Endometrium (tissue), 2 donors: ENCODE measurements at regions not wholly inside any gene's neighbourhood (a gene's known extent, or its start where the extent isn't known, plus 50 kb on each side); places are given as distances from the start of the nearest gene placed in this dataset.
A peak's percentile ranks its signal among the peaks of the same experiment; 100 is the strongest.
"Not testable (repeated sequence)": the region's sequence is repeated elsewhere in the genome, so short reads cannot be mapped to it uniquely, and the experiment has no call there.

Experiments
- FAIRE-seq: peaks from 2 replicates; lab custom pipeline; 2012; peaks lifted over from hg19 to GRCh38; lab: Jason Lieb, UNC
- donor health status: control.
- donor health status: control.

DNA sequence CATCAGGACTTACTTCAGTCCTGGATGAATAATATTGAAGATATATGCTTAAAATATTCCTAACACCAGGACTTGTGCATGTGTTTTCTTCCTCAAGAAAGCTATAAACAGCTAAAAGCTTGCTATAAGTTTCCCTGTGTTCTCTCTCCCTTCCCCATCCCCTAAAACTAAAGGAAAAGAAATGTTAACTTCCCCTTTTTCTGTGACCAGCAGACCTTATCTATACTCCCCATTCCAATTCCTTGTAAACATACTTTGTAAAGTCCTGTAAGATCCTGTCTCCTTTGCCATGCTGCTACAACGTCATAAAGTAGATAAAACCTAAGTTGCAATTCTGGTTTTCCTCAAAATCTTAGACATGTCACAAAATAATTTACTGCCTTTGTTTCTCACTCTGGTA is 517.8 kb upstream of the CDH10 start:
- FAIRE-seq = not testable (repeated sequence)

DNA sequence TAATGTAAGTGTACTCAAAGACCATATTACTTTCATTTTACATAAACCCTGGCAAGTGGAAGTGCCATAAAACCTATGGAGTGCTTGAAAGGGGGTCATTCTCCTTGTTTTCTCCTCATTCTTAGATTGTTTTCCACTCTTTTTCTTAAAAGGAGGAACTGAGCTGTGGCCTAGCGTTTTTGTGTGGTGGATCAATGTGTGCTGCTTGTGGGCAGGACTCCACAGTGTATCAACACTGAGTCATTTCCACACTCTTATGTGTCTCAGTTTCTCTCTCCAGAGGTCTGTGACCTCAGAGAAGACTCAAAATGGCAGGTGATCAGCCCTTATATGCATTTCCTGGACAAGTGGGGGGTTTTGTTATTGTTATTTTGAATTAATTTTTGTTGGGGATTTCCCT is 516.1 kb upstream of the CDH10 start:
- FAIRE-seq = no peak

DNA sequence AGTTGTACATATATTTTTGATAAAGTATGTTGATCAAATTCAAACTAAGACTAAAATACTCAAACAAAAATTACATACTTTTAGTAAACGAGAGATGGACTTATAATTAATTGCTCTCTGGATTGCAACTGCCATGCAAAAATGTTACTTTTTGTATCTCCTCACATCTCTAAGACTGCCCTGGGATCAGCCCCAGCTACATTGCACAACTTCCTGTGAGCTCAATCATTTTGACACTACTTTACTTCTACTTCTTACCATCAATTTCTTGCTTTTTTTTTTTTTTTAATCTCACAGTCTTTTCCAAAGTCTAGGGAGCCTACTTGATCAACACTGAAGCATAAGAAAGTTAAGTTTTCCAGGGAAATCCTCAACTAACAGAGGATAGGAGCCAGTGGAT is 506.0 kb upstream of the CDH10 start:
- FAIRE-seq = no peak

DNA sequence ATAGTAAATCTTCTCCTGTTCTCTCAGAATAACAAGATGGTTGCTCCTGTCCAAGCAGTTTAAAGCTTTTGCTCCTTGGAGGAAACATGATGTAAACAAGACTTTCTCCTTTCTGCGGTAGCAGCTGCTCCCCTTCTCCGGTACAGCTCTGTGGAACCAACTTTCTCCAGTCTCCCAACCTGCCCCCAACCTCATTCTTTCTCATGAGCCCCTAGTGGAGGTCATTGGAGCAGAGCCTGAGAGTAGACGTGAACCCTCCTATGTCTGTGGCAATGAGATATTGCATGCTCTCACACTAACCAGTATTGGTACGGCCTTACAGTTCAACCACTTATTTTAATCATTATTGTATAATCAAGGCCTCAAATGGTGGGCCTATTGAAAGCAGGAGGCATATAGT is 483.8 kb upstream of the CDH10 start:
- no peak for FAIRE-seq

DNA sequence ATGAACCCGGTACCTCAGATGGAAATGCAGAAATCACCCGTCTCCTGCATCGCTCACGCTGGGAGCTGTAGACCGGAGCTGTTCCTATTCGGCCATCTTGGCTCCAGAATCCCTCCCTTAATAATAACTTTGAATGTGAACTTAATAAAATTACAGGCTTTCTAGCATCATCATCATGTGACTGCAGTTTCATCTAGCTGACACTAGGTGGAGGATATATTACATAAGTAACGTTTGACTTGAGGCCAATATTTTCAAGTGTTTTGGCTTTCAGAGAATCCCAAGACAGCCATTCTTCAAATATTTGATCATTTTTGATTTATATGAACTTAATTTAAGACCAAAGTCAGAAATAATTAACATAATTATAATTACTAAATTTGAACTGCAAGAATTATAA is 474.9 kb upstream of the CDH10 start:
- no peak for FAIRE-seq

DNA sequence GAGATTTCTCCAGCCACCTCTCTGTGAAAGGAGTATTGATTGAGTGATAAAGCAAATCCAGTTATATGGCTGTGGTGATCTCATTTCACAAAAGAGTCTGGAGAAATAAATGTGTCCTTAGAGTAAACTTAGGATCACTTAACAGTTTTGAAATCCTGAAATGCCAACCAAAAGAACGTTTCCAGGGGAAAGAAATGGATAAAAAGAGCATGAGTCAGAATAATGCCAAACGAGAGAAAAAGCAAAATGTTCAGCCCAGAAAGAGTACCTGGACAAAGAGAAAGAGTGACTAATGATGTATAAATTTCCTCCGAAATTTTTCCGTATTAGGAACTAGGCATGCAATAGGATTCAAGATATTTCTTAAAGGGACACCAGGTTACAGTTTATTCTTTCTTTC is 463.1 kb upstream of the CDH10 start:
- FAIRE-seq = no peak

DNA sequence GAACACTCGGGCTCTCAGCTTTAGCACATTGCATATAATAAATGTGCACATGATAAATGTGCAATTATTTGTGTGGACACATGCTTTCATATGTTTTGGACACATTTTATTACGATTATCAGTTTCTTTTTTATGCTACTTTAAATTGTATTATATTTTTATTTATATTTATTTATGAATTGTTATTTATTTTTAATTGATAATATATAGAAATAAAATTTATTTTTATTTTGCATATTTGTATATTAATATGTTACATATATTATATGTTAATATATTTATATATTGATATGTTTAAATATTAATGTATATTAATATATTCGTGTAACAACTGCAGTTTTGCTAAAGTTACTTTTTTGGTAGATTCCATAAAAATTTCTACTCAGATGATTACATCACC is 454.8 kb upstream of the CDH10 start:
- peak; percentile 65 for FAIRE-seq

DNA sequence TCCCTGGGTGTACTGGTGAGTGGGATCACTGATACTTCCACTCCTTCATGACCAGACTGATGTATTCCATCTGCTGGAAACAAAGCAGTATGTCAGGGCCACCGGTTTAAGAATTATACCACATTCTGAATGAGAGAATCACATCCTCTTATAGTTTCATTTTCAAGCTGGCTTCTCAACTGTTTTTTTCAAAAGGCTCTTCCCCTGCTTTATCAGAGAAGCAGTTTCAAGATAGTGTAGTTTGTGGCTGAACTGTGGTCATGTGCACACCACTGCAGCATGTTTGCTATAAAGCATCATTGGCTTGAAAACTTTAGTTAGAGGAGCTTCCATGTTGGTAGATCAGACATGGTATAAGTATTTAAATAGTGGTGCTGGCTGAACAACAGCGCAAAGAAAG is 450.5 kb upstream of the CDH10 start:
- no peak for FAIRE-seq

DNA sequence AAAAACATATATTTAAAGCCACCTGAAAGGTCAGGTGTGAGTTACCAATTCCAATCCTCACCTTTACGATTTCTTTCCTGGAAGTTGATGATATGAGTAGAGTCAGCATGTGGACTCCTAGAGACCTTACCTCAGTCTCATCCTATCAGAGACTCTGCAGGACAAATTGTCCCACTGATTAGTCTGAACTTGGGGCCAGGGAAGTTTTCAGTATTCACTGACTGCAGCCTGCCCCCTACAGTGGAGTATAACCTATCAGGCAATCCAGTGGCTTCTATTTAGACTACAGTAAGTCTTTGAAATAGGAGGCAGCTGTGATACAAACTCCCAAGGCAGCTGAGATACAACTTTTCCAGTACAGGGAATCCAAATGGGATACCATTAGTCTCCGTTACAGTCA is 449.4 kb upstream of the CDH10 start:
- FAIRE-seq = no peak

DNA sequence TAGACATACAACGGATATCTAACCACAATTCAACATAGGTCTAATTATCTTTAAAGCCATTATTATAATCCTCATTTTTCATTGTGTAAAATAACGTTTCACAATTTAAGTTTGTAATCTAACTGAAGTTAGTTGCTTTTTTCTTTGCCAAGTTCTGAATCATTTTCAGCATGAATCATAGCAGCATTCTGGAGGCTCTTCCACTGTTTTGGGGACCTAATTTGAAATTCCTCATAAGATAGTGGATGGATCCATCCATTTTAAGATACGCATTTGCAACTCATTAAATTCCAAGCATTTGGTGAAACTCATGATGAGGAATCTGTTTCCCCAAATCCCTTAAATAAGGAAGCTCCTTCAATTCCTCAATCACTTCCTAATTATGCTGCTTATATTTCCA is 447.1 kb upstream of the CDH10 start:
- FAIRE-seq = no peak

DNA sequence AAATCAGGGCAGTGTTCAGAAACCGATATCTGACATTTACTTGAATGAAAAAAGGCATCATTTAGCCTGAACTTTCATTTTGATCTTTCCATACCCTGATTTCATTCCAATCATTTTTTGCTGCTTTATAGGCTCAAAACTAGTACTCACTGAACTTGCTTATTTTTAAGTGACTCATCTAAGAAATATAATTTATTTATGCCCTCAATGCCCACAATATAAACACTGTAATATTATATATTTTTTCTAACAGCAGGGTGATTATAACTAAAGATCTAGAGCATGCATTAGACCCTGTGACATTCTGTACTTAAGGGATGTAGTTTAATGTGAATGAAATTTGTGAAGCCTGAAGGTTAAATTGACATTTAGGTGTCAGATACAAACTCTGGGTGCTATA is 446.1 kb upstream of the CDH10 start:
- no peak for FAIRE-seq

DNA sequence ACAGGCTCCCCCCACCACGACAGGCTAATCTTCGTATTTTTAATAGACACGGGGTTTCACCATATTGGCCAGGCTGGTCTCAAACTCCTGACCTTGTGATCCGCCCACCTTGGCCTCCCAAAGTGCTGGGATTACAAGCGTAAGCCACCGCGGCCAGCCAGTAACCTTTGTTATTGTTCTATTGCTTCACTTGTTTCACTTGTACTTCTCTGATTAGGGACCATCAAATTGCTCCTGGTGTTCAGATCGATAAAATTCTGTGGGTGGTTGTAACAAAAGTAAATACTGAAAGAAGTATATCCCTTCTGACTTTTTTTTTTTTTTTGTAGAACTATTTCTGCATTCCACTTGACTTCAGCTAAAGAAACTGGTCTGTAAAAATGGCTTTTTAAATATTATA is 445.5 kb upstream of the CDH10 start:
- no peak for FAIRE-seq

DNA sequence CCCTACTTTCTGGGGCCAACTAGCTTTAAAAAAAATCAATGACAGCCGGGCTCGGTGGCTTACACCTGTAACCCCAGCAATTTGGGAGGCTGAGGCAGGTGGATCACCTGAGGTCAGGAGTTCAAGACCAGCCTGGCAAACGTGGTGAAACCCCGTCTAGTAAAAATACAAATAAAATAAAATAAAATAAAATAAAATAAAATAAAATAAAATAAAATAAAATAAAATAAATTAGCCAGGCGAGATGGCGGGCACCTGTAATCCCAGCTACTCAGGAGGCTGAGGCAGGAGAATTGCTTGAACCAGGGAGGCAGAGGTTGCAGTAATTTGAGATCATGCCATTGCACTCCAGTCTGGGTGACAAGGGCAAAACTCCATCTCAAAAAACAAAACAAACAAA is 443.9 kb upstream of the CDH10 start:
- FAIRE-seq = not testable (repeated sequence)

DNA sequence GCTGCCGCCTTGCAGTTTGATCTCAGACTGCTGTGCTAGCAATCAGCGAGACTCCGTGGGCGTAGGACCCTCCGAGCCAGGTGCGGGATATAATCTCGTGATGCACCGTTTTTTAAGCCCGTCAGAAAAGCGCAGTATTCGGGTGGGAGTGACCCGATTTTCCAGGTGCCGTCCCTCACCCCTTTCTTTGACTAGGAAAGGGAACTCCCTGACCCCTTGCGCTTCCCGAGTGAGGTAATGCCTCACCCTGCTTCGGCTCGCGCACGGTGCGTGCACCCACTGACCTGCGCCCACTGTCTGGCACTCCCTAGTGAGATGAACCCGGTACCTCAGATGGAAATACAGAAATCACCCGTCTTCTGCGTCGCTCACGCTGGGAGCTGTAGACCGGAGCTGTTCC is 438.5 kb upstream of the CDH10 start:
- not testable (repeated sequence) for FAIRE-seq

DNA sequence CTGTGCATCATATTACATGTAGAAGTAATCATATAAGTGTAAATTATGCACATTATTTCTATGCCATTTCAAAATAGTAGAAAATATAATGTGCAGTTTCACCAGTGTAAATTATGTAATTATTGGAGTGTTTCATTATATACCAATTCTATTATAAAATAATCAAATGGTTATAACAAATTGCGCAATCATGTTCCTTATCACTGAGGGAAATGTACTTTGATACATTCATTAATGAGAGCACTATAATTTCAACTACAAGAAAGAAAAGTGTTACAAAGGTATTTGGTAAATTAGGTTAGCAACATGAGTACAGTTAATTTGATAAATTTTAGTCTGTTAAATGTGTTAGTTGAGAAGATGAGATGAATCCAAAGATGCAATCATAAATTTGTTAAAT is 421.5 kb upstream of the CDH10 start:
- no peak for FAIRE-seq

DNA sequence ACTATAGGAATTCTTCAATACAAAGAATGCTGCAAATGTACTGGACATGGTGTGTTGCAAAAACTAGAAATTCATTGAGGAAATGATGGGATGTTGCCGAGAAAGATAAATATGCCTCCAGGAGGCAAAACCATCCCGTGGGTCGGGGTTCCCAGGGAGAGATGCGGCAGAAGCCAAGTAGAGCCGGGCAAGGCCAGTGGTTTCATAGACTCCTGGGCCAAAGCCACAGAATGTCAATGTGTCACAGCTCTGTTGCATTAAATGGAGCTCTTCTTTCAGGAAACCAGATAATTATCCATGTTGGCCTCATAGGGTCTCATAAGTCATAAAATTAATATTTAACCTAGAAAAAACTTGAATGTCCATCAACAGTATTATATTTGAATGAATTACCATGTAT is 419.5 kb upstream of the CDH10 start:
- FAIRE-seq = no peak

DNA sequence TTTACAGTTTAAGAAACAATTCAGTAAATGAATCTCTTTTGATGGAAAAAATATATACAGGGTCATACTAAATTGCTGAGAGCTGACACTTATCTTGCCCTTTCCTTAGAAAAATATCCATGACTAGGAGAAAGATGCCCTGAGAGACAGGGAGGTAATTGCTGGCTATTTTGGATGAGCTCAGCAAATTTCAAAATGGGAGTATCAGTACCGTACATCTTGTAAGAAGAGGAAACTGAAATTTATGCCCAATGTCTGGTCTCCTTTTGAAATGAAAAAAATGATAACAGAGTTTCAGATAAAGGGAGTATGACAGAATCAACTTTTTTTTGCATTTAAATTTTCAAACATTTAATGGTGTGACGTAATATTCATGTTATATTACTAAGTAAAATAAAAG is 415.8 kb upstream of the CDH10 start:
- no peak for FAIRE-seq

DNA sequence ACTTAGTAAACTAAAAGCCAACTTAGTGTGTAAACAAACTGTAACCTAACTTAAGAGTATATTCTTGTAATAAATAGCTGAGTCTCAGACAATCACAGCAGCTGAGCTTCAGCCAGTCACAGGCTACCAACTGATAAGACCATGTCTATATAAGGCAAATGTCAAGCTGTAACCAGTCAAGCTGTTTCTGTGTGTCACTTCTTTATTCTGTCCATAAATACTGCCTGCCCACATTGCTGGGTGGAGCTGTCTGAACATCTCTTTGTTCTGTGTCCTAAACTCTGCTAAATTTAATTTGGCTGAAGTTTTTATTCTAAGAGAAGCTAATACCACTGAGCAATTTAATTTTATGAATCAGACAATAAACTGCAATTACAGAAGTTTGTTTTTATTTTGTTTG is 412.1 kb upstream of the CDH10 start:
- FAIRE-seq = no peak

DNA sequence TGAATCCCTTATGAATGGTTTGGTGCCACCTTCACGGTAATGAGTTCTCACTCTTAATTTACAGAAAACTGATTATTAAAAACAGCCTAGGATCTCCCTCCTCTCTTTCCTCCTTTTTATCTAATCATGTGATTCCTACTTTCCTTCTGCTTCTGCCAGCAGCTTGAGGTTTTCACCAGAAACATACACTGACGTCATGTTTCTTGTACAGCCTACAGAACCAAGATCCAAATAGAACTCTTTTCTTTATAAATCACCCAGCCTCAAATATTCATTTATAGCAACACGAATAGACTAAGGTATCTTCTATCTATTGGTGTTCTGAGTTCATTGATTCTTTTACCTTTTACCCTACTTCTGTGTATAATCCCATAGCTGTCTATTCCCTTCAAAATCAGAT is 388.9 kb upstream of the CDH10 start:
- no peak for FAIRE-seq

DNA sequence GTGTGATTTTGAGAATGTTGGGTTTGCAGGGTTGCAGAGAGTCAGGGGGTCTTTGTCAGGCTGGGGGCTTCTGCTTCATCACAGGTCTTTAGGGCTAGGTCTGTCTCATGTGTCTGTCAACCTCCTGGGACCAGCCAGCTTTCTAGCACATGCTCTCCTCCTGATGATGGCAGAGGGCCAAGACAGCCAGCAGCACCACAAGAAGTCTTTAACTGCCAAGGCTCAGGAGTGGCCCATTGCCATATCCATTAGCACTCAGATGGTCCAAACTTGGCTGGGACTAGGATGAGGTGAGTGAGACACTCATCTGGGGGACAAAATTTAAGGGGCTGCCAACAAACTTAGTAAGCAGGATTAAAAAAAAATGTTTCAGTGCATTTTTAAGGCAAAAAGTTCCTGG is 384.2 kb upstream of the CDH10 start:
- no peak for FAIRE-seq

DNA sequence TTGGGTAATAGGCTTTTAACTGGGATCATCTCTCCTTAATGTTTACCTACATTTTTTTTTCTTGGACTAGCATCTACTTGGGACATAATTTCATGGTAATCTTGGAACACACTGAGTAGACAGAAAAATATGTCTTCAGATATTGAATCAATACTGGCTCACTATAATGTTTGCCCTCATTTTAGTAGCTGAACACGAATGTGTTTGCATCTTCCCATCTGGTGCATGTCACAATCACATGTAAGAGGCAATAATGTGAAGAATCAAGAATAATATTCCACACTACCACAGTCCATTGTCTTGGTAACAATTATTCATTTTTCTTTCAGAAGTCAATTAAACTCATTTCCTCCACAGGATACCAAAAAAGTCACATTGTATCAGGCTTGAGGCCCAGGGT is 382.7 kb upstream of the CDH10 start:
- FAIRE-seq = no peak

DNA sequence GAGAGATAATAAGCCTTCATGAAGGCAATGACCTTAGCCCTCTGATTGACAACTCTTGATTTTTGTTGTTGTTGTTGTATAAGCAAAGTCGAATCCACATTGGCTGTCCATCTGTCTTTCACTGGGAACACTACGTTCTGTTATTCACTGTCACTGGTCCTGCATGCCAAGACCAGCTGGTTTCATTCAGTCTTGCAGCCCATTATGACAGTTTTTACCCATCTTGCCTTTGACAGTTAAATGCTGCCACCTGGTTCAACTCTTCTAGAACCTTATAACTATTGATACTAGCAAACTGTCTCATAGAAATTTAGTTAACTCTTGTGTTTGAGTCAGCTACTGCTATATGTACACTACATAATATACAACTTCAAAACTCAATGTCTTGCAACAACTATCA is 382.3 kb upstream of the CDH10 start:
- no peak for FAIRE-seq

DNA sequence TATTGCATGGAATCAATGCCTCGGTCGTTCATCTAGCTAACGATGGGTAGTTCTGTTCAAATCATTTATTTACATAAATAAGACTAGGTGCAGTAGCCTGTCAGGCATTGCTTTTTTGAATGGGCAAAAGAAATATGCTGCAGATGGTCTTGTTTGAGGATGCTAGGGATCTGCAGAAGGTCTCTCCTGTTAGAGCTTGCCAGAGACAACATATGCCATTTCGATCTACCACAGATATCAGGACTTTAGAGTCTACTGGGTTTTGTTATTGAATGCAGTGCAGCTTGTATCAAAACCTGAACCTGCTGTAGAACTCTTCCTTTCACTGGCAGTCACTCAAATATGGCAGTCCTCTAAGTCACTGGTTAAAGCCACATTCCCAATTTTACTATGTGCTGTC is 381.1 kb upstream of the CDH10 start:
- FAIRE-seq = no peak

DNA sequence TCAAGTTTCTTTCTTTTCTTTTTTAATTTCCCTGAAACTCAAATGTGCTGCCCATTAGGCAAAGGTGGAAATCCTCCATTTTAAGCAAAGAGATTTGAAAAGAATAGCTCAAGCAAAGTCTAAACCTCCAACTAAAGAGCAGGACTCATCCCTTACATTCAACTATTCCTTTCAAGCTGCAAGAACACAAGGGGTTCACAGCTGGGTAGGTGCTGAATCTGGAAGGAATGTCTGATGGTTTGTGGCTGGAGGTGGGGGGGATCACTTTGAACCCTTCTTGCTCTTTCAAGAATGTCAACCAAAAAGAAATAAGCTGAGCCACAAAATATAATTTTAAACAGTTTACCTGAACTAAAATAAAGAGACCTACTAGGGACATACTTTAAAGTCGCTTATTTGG is 375.7 kb upstream of the CDH10 start:
- no peak for FAIRE-seq

DNA sequence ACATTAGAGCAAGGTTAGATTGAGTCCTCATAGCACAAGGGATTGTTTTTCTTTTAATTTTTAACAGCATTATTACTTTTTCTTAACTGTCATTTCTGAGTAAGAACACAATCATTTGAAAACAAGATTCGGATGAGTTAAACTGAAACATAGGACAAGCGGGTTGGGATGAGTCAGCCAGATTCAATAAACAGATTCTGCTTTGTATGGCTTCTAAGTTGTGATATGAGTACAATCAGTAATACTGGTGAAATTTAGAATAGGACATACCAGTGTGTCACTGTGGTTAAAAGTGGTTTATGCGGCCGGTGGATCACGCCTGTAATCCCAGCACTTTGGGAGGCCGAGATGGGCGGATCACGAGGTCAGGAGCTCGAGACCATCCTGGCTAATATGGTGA is 364.3 kb upstream of the CDH10 start:
- no peak for FAIRE-seq

DNA sequence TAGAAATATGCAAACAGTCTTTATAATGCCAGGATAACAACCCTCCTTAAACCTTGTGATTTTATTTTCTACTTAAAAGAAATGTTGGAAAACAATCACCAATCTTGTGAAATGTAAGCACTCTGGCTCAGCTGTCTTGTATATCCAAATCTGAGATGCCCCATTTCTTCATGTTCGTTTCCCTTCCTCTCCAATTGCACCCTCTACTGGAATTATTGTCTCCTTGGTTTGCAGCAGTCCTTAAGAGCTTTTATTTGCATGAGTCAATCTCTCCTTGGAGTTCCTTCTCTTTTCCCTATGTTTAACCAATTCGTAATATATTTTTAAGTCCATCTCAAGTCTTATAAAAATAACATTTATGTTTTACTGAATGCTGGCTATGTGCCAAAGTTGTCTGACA is 362.0 kb upstream of the CDH10 start:
- FAIRE-seq = no peak
